ENCODE measurements at regions not wholly inside any gene's neighbourhood (a gene's known extent, or its start where the extent isn't known, plus 50 kb on each side); places are given as distances from the start of the nearest gene placed in this dataset.
"Not testable (repeated sequence)": the region's sequence is repeated elsewhere in the genome, so short reads cannot be mapped to it uniquely, and the experiment has no call there.

GRCh38 chr13:110973007-110973700, 58.3 kb upstream of the ANKRD10 start:
- no peak overlapping the region for H3K27ac ChIP-seq
- TF ChIP-seq ZFX (IDR thresholded peaks at IDR 0.05) = no peak
- TF ChIP-seq, protein P1, sequence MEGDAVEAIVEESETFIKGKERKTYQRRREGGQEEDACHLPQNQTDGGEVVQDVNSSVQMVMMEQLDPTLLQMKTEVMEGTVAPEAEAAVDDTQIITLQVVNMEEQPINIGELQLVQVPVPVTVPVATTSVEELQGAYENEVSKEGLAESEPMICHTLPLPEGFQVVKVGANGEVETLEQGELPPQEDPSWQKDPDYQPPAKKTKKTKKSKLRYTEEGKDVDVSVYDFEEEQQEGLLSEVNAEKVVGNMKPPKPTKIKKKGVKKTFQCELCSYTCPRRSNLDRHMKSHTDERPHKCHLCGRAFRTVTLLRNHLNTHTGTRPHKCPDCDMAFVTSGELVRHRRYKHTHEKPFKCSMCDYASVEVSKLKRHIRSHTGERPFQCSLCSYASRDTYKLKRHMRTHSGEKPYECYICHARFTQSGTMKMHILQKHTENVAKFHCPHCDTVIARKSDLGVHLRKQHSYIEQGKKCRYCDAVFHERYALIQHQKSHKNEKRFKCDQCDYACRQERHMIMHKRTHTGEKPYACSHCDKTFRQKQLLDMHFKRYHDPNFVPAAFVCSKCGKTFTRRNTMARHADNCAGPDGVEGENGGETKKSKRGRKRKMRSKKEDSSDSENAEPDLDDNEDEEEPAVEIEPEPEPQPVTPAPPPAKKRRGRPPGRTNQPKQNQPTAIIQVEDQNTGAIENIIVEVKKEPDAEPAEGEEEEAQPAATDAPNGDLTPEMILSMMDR (conservative IDR thresholded peaks at IDR 0.05) = no peak

DNA sequence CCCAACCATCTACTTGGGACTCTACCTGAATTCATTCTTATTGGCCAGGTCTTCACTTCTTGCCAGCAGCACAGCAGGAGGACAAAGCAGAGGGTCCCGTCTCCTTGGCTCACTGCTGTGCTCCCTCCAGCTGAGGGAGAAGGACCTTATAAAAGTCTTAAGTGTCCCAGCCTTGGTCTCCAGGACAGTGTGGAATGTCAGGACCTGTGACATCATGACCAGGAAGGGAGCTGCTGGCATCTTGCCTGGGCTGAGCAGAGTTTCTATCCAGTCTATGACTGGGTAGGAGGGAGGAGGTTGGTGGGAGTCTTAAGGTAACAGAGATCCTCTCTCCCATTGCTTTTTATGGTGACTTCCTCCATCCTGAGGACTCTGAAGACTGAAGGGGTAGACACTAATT, 56.6 kb upstream of the ANKRD10 start:
- TF ChIP-seq ZFX (IDR thresholded peaks at IDR 0.05) = no peak
- TF ChIP-seq, protein P1 (conservative IDR thresholded peaks at IDR 0.05) = no peak
- H3K27ac ChIP-seq = no peak overlapping the region

- H3K27ac ChIP-seq = not testable (repeated sequence)
These were observed 52.4 kb upstream of the ANKRD10 start for GRCh38 chr13:110967156-110967855.

- TF ChIP-seq, protein P1 (conservative IDR thresholded peaks at IDR 0.05) = no peak
- TF ChIP-seq ZFX (IDR thresholded peaks at IDR 0.05) = no peak
- H3K27ac ChIP-seq = no peak overlapping the region
These were observed 50.9 kb upstream of the ANKRD10 start for GRCh38 chr13:110965755-110966134.

GRCh38 chr13:110965038-110965754, 50.3 kb upstream of the ANKRD10 start:
- TF ChIP-seq, protein P1 (conservative IDR thresholded peaks at IDR 0.05) = no peak
- no peak for TF ChIP-seq ZFX (IDR thresholded peaks at IDR 0.05)
- no peak overlapping the region for H3K27ac ChIP-seq

Data from C4-2B (cell line).